Peyer's patch (tissue), 4 donors: ENCODE measurements at regions not wholly inside any gene's neighbourhood (a gene's known extent, or its start where the extent isn't known, plus 50 kb on each side); places are given as distances from the start of the nearest gene placed in this dataset.

ENCODE experiments used
- POLR2A ChIP-seq, 2 donors: fragments of 450-650 bp; IDR thresholded peaks; one replicate each; pipeline ENCODE4 v1.5.1; 2017; ENCODE audit warnings: antibody characterized with exemption in 2 of 2, mild to moderate bottlenecking in 2 of 2, moderate library complexity in 2 of 2
- TF ChIP-seq, protein P1 (sequence below), 6 experiments: fragments of 450-650 bp in 4 of 6; fragments of 200-600 bp in 2 of 6; sonication (generic) in 1 of 6; IDR thresholded peaks; one replicate each; pipeline ENCODE4 v1.5.1; 2017 to 2019; ENCODE audit warnings: antibody characterized with exemption in 6 of 6, mild to moderate bottlenecking in 3 of 6, moderate library complexity in 1 of 6

DNA sequence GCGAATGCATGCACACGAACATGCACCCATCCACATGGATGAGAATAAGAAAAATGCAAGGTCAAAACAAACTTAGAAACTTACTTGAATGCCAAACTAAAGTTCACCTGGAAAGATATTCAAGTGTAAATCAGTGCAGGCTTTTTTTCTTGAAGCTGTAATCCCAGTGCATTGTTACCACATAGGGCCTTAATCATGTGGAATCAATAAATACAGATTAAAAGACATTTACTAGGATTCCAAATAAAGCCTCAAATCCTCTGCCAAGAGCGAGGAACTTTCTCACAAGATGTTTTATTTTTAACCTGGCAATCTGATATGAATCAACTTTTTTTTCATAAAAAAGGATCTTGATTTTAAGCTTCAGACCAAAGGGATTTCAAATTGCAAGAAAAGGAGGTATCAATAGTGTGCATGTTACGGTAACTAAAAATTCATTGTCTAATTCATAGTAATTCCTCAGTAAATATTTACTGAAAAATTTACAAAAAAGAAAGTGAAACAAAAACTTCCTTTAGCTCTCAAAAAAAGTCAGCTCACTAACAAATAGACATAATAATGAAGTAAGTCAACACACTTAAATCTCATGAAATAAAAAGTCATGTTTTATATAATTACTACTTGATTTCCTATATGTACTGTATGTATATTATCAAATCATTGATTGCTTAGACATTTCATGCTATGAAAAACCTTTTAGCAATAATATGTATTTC, 978.6 kb downstream of the PLOD2 start:
- TF ChIP-seq, protein P1, sequence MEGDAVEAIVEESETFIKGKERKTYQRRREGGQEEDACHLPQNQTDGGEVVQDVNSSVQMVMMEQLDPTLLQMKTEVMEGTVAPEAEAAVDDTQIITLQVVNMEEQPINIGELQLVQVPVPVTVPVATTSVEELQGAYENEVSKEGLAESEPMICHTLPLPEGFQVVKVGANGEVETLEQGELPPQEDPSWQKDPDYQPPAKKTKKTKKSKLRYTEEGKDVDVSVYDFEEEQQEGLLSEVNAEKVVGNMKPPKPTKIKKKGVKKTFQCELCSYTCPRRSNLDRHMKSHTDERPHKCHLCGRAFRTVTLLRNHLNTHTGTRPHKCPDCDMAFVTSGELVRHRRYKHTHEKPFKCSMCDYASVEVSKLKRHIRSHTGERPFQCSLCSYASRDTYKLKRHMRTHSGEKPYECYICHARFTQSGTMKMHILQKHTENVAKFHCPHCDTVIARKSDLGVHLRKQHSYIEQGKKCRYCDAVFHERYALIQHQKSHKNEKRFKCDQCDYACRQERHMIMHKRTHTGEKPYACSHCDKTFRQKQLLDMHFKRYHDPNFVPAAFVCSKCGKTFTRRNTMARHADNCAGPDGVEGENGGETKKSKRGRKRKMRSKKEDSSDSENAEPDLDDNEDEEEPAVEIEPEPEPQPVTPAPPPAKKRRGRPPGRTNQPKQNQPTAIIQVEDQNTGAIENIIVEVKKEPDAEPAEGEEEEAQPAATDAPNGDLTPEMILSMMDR (IDR thresholded peaks at IDR 0.05) = no peak
- TF ChIP-seq POLR2A (IDR thresholded peaks at IDR 0.05) = no peak
